CD4-positive, alpha-beta T cell treated with Interleukin-2 at 100 ng/mL for 4 hours (primary cell): ENCODE measurements at regions not wholly inside any gene's neighbourhood (a gene's known extent, or its start where the extent isn't known, plus 50 kb on each side); places are given as distances from the start of the nearest gene placed in this dataset.

Experiments used
- DNase-seq: peaks from one replicate; pipeline ENCODE4 v3.0.0-alpha.2; 2020; ENCODE audit warnings: low spot score

DNA sequence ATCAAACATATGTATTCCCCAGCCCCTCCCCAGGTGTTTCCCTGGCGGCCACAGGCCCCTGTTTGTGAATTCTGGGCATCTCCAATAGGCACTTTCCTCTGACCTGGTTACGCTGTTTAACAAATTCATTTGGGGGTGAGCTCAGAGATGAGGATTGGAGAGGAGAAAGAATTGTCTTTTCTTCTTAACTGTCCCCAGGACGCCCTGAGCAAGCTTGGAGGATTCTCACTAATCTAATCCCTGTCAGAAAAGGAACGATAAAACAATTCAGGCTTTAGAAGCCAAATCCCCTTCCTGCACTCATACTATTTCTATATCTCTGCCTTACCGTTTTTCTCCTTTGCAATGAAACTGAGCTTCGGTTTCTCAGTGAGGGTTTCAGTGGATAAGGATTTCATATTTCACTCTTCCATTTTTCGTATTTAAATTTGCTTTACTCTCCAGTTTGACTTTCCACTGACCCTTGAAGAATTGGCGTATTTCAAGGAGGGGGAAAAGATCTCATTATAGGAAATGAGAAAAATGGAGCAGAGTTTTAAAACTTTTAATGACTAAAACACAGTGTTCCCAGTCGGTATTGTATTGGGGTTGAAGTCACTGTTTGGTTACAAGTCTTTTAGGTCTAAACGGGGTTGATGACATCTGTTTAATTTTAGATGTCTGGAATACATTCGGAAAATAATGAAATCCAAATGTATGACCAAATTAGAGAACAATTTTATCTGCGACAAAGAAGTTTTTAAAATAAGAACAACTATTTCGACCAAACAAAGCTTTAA is 180.1 kb downstream of the MACROH2A1 start:
- DNase-seq: no peak

DNA sequence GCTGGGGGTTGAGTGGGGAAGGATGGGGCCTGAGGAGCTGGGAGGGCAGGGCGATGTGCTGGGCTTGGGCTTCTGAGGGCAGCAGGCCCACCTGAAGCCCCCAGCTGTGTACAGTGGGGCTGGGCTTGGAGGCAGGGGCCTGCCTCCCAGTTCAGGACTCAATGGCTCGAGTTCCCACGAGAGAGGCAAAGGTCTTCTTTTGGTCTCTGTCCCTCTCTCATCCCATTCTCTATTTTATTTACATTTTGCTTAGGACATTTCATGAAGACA is 180.6 kb downstream of the MACROH2A1 start:
- DNase-seq: no peak

DNA sequence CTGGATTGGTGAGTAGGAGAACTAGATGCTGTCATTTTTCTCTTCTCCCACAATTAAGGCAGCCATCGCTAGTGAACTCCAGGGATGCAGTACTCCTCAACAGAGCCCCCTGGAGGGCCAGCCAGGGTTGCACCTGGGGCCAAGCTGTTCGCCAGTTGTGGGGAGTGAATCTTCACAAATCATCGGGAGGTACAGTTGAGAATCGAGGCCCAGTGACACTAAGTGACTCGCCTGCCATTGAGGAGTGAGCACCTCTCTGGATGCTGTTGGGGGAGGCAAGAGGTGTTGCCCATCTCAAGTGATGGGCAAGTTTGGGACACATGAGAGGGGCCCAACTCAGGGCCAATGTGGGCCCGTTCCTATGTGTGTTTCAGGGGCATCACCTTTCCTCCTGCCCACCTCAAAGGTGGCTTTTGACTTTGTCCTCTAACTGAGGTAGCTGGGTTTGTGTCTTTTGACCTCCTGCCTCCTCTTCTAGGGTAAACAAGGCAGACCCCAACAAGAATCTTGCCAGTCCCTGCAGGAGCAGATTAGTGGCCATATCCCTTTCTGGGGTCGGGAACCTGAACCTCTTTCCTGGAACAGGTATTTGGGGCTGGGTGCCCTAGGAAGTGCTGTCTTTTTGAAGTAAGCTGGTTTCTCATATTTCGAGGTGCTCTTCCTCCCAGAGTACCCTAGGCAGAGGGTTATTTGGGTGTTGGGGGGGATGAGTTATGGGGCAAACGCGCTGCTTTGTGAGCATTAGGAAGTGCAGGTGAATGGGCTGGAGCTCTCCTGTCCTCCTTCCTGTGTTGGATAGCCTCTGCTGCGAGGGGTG is 181.2 kb downstream of the MACROH2A1 start:
- DNase-seq: no peak

DNA sequence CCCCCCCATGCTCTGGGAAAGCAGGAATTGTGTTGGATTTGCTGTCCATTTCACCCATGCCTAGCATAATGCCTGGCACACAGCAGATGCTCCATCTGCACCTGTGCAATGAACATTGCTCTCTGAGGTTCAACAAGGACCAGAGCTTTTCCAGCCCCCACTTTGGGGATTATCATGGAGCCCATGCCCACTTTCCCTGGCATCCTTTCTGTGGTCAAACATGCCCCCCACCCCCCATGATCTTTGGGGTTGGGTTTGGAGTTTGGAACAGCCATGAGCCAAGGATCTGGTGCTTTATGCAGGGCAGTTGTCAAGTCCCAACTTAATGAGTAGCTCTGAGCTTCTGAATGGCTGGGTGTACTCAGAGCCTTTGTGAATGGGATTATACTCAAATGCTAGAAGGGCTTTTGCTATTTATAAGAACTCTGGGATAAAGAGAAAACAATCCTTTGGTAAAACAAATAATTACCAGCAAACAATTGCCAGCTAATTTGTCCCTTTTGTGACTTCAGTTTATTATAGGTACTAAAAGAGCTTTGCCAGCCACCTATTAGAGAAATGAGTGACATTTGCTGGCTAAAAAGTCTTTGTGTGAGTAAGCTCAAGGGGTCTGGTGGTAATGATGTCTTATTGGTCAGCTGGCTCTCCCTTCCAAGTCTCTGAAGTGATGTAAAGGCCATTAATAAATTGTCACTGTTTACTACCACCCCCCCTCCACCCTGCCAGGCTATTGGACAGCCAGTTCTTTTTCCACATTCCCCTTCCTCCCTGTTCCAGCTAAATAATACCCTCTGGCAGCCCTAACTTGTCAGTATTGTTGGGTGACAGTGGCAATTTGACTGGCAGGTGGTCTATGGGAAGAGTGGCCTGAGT is 182.3 kb downstream of the MACROH2A1 start:
- no peak for DNase-seq

DNA sequence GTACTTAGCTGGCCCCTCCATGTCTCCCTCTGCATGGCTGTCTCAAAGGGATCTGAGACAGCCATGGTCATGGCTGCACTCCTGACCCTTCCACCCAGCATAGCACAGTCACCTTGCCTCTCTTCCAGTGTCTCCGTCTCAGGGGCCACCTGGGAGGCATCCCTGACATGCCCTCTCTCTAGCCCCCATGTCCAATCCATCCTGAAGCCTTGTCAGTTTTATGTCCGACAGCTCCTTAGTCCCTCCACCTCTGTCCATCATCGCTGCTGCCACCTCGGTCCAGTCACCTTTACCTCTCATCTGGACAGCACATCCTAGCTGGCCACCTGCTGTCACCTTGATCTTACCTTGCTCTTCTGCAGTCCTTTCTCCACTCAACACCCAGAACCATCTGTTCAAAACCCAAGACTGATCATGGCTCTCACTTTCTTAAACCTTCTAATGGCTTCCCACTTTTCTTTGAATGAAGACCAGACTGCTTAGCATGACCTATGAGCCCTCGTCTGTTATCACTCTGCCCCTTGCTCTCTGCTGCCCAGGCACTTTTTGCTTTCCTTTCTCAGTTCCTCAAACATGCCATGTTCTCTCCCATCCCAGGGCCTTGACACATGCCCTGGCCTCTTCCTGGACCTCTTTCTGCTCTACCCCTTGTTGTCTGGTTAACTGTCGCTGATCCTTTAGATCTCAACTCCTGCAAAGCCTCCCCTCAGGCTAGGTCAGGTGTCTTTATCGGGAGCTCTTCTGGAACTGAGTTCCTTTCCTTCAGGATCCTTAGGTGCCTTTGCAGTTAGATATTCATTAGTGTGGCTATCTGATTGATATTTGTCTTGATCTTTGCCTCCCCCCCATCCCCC is 181.8 kb upstream of the PITX1 start:
- DNase-seq: no peak

DNA sequence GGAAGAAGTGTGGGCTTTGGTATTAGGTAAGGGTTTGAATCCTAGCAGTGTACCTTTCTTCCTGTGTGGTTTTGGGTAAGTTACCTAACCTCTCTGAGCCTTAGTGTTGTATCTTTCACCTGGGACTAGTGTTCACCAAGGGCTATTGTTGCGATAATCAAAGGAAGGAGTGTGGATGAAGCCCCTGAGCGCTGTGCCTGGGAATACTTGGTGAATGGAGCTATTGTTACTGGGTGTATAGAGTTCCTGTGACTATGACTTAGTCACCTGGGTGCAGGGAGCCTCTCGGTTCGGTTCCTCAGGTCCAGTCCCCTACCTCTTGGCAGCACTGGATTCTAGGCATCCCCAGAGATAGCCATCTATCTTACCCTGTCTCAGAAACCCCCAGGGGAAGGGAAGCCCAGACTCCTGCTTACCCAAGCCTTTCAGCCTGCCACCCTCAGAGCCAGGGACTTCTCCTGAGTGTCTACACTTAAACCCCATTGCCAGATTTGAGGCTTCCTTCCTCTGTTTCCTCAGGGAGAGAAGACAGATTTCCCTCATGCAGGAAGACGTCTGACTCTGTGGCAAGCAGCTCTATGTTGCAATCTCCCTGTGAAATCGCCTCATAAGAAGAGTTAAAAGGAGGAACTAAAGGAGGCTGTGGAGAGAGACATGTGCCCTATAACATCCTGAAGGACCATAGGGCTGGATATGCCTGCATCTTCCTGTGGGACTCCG is 181.0 kb upstream of the PITX1 start:
- DNase-seq: no peak

DNA sequence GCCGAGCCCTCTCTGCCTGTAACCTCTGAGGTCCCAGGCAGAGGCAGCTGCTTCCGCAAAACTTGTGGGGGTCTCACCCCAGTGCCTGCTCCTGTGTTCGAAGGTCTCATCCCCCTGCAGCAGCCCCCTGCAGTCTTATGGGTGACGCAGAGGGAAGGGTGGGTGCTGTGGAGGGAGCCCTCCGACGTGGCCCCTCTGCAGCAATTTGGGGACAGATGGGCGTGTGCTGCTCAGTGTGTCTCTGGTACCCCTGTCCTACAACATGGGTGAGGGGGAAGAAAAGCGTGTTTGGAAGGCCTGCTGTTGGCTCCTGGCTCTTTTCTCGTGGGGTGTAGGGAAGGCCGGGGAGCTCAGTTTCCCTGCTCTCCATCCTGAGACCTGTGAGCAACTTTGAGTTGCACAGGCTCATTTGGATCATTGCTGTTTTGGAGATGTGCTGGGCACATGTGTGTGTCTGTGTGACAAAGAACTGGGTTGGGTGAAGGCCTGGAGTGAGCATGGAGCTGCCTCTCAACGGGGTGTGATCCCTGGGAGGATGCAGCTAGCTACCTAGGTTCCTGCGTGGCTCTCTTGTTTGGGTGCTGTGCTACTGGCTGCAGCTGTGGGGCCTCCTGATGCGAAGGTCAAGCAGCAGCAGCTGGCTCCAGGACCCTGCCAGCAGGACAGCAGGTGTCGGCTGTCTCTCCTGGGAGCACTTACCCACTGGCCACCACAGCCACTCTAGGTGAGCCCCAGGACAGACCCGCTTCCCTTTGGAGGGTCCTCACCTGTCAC is 179.6 kb upstream of the PITX1 start:
- DNase-seq: no peak

DNA sequence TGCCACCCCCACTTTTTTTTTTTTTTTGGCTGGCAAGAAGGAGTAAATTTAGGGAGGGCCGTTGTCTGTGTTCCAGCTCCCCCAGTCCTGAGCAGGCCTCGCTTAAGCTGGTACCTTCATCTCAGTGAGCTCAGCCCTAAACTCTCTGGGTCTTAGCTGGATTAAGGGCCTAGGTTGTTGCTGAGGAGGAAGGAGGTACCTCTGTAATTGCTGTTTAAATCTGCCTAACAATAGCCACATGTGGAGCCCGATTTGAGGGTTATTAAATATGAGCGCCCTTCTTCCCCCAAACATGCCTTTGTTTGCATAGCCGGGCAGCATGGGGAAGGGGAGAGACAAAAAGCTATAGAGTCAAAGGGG is 179.0 kb upstream of the PITX1 start:
- no peak for DNase-seq

DNA sequence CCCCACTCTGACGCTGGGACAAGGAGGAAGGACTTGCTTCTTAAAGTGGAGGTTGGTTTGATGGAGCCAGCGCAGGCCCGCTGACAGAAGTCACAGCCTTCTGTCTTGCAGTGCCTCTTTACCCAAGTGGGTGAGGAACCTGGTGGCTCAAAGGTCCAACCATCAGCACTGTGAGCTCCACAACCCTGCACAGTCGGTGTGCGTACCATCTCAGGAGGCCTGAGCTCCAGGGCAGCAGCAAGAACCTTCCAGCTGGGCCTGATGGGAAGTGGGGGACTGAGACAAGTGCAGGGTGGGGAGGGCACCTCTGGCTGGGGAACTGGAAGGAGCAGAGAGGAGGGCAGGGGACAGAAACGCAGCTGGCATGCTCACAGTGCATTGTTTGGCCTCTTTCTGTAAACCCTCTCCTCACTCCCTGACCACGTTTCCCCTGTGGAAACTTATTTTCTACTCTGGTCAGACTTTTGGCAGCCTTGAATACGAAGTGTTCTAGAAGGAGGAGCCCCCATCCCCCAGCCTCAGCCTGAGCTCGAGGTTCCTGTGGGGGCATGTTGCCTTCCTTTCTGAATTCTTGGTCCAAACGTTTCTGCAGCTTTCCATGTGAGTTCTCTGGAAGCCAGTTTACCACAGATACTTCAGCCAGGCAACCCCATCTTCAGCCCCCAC is 178.5 kb upstream of the PITX1 start:
- no peak for DNase-seq

DNA sequence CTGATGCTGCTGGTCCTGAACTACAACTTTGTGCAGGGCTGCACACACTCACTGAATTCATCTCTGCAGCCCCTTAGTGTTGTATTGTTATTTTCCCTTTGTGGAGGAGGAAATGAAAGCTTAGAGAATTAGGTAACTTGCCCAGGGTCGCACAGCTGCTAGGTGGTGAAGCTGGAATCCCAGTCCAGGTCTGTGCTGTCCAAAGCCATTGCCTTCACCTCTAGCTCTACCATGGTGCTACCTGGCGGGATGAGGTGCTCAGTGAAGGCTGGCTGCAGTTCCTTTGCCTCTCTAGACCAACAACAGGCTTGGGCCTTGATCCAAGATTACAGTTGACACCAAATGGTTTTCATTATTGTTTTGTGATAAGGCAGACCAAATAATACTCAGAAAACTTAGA is 177.8 kb upstream of the PITX1 start:
- DNase-seq: no peak

DNA sequence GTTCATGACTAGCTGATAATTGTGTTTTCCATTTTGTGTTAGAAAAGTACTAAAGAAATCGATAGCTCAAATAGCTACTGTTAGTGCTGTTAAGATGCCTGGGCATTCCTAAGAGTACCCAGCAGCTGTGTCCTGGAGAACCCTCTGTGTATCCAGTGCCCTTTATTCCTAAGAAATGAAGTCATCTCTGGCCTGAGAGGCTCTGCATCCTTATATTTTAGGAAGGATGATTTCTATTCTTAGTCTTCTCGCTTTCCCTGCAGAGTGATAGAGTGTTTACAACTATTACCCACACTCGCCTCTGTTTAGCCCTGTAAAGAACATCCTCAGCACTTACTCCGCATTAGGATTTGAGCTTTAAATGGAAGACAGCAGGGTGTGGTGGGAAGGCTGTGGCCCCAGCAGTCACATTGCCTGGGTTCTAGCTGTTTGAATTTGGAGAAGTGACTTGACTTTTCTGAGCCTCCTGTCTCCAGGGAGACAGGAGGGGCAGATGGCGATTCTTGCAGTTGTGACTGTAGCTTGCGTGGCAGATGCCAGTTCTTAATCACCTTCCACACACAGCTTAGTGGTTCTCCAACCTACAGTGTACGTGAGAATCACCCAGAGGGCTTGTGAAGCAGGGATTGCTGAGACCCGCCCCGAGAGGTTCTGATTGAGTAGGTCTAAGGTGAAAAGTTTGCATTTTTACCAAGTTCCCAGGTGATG is 177.2 kb upstream of the PITX1 start:
- DNase-seq: no peak

DNA sequence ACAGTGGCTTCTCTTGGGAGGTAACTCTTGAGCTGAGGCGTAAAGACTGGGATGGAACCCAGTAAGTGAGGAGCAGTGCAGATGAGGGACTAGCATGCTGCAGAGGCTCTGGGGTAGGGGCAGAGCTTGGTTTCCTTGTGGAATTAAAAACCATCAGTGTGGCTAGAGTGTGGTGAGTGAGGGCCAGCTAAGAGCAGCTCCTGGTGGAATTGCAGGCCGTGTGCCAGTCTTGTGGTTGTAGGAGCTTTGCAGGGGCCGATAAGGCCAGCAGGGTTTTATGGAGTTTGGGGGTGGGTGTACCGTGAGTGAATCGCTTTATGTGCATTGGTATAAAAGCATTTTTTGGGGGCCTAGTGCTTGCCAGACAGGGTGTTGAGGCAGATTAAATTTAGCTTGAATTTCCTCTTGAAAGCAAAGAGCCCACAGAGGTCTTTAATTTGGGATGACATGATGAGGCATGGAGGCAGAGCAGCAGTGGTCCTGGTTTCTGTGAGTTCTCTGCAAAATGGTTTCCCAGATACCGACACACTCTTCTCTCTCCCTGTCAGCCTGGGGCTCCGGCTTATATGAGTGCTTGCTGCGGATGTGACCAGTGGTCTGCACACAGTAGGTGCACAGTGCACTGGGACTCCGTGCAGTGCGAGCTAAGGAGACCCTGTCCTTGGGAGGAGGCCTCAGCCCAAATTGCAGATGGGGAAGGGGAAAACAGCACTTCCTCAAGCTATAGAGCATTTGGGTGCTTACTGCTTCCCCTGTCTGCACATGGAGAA is 176.4 kb upstream of the PITX1 start:
- DNase-seq: no peak

DNA sequence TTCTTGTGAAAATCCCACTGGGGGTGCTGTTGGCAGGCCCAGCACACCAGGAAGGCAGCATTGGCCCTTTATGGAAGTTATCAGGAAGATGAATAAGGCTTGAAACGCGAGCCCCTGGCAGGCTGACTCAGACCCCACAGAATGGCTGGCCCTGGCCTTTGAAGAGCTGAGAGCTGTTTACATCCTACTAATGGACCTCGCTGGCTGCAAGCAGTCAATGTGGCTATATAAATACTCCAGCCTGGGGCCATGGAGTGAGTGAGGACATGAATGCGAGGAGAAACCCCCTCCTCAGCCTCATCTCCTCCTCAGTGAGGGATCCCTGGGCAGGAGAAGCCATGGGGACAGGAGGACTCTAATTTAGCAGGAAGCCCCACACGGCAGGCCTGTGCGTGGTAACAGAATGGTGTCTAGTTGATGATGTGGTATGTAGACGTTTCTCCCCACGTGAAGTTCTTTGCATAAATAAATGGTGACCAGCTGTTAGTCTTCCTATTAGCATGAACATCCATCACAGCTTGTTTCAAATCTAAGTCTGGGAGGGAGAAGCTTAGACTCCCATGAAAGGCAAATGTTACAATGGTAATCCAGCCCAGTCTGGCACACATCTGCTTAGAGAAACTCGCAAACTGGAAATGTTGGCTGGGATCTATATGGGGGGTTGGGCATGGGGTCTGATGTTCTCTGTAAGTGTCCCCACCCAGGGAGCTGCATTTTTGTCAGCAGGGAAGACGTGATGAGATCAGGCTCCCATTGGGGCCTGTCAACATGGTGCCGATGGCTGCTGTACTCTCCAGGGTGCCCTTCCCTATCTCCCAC is 175.1 kb upstream of the PITX1 start:
- no peak for DNase-seq

DNA sequence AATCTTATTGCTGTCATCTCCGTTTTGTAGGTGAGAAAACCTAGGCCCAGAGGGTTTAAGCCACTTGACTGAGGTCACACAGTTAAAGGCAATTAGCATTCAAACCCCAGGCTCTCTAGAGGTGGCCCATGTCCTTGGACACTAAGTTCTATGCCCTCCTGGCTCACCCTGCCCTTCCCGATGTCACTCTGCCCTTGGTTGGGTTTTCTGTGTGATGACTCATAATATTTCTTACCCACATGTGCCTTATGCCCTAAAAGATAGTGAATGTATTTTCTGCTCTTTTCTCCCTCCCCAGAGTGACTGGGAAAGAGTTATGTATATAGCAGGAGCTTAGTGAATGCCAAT is 174.5 kb upstream of the PITX1 start:
- no peak for DNase-seq

DNA sequence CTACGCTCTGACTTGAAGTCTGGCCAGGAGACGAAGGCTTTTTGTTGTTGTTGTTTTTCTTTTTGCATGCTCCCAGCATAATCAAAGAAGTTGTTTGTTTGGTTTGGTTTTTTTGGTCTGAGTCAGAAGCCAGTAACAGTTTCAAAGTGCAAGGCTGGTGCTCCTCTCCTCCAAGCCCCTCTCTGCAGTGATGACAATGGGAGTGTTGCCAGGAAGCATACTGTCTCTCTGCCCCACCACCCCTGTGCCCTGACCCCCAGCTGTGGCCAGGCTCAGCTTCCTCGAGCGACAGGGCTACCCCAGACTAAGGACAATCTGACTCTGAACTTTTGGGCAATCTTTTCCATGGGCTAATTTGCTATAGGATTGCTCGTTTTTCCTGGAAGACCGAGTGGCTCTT is 173.8 kb upstream of the PITX1 start:
- no peak for DNase-seq

DNA sequence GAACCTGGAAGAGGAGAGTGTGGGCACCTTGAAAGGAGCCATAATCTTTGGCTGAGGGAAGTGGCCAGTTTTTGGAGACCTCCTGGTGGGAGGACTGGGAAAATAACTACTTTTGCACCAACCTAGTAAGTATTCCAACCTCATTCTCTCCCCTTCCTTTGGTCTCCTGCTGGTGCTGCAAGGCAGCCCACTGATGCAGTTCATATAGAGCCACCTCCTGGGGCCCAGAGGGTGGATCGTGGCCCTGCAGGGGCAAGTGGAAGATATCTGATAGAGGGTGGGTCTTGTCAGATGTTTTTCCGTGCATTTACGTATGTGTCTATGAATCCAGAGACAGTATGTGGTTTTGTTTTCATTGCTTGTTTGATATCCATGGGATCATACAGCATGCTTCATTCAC is 172.8 kb upstream of the PITX1 start:
- DNase-seq: no peak

DNA sequence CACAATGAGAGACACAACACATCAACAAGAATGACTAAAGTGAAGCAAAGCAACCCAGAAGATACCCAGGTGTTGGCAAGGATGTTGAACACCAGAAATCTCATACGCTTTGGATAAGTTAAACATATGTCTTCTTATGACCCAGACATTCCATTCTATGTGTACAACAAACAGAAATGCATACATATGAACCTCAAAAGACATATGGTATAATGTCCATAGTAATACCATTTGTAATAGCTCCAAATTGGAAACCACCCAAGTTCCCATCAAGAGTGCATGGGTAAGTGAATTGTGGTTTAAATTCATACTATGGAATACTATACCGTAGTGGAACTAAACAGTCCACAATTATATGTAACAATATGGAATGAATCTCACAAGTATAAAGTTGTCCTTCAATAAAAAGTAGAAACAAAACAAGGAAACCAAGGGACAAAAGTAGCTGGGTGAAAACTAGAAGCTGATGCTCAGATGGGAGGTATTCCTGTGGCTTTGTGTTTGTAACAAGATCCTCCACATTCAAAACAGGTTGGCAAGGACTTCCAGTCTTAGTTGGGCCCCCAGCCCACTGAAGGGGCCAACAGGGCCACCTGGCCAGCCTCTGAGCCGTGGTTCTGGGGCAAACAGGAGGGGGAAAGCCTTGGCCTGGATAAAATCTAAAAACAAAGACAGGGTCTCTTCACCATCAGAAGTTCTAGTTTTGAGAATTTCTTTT is 171.8 kb upstream of the PITX1 start:
- no peak for DNase-seq
